ENCODE measurements at regions not wholly inside any gene's neighbourhood (a gene's known extent, or its start where the extent isn't known, plus 50 kb on each side); places are given as distances from the start of the nearest gene placed in this dataset.

GRCh38 chr1:163672976-163673758 is 351.4 kb downstream of the NUF2 start:
- no peak for FAIRE-seq
- no peak for DNase-seq (ENCODE audit: insufficient read length, low spot score)
- no peak for TF ChIP-seq CTCF (IDR thresholded peaks at IDR 0.05; ENCODE audit: insufficient read depth, missing control alignments)

- DNase-seq (ENCODE audit: insufficient read length, low spot score) (no peak), FAIRE-seq (peak; percentile 99)
- TF ChIP-seq CTCF (IDR thresholded peaks at IDR 0.05; ENCODE audit: insufficient read depth, missing control alignments) = no peak
Observed at GRCh38 chr1:163673759-163674151, 352.0 kb downstream of the NUF2 start.

DNA sequence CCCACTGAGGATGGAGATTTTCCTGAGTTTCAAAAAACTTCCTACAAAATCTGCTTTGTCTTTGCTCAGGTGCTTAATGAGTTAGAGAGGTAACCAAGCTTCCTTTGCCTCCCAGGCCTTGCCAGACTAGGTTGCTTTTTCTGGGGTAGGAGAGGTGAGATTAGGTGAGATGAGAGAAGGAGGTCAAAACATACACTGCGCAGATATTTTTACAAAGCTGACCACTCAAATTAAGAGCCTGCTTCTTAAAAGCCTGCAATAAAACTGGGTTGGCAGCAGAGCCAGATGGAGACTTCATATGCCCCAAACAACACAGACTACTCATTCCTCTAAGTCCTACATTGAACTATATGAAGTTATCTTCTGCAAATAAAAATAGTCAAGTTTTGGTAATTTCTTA is 352.5 kb downstream of the NUF2 start:
- DNase-seq (ENCODE audit: insufficient read length, low spot score) (no peak), FAIRE-seq (no peak)
- TF ChIP-seq CTCF (IDR thresholded peaks at IDR 0.05; ENCODE audit: insufficient read depth, missing control alignments) = no peak

- DNase-seq (ENCODE audit: insufficient read length, low spot score) = no peak
- no peak for FAIRE-seq
- no peak for TF ChIP-seq CTCF (IDR thresholded peaks at IDR 0.05; ENCODE audit: insufficient read depth, missing control alignments)
Observed at GRCh38 chr1:163684785-163685184, 363.0 kb downstream of the NUF2 start.

- TF ChIP-seq CTCF (IDR thresholded peaks at IDR 0.05; ENCODE audit: insufficient read depth, missing control alignments) = no peak
- FAIRE-seq (no peak), DNase-seq (ENCODE audit: insufficient read length, low spot score) (no peak)
Observed at GRCh38 chr1:163692266-163692665, 370.5 kb downstream of the NUF2 start.

DNA sequence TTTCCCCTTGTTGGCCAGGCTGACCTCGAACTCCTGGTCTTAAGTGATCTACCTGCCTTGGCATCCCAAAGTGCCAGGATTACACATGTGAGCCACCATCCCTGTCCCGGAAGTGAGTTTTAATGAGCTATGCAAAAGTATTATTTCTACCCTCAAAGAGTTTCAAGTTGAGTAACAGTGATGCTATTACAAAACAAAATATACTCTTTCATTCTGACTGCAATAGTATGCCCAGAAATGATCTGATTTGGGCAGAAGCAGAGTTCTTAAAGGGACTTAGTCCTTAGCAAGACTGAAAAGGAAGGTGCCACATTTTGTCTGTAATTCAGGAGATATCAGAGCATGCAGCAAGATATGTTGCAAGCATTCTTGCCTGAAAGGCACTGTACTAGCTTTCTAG is 375.4 kb downstream of the NUF2 start:
- DNase-seq (ENCODE audit: insufficient read length, low spot score) (no peak), FAIRE-seq (no peak)
- no peak for TF ChIP-seq CTCF (IDR thresholded peaks at IDR 0.05; ENCODE audit: insufficient read depth, missing control alignments)

DNA sequence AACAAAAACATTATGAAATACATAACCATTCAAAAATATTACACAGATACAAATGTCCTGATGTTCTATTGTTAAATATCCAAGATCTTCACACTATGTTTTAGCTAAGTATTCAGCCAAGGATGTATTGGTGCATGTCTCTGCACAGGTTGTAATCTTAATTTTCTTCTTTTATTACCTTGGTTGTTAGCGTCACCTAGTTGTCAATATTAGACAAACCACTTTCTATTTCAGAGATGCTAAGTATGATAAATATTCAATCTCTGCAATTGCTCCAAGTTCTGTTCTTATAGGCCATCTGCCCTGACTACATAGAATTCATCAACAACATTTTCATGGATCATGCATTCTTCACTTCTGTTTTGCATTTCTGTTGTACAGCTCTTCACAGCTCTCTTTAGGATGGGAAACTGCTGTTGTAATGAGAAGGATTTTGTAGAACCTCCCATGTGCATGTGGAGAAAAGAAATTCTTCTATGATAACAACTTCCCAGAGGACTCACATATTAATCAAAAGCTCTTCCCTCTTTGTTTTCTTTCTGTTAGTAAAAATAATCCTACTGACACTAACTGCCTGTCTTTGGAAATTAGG is 380.1 kb downstream of the NUF2 start:
- FAIRE-seq = peak; percentile 88
- DNase-seq (ENCODE audit: insufficient read length, low spot score) = no peak
- TF ChIP-seq CTCF (IDR thresholded peaks at IDR 0.05; ENCODE audit: insufficient read depth, missing control alignments) = peak; percentile 47

Measured in D721Med (cell line).